Cardiac muscle cell (in vitro differentiated cells and primary cell): ENCODE measurements at regions not wholly inside any gene's neighbourhood (a gene's known extent, or its start where the extent isn't known, plus 50 kb on each side); places are given as distances from the start of the nearest gene placed in this dataset.

Experiments used
- DNase-seq, 2 donors: peaks; one replicate each; pipeline versions ENCODE4 v3.0.0 to v3.0.0-alpha.2; 2010 to 2017; ENCODE audit warnings: low read depth in 1 of 2, low spot score in 1 of 2
- H3K27ac ChIP-seq: fragments of 200-600 bp; sonication (generic); 2 replicates; pipeline ENCODE4 v1.5.1; 2016
- H3K27me3 ChIP-seq: fragments of 200-600 bp; sonication (generic); 2 replicates; pipeline ENCODE4 v1.6.0; 2016; ENCODE audit warnings: control low read depth
- H3K36me3 ChIP-seq: fragments of 200-600 bp; sonication (generic); 2 replicates; pipeline ENCODE4 v1.5.1; 2016; ENCODE audit warnings: control low read depth
- H3K4me1 ChIP-seq: fragments of 200-600 bp; sonication (generic); 2 replicates; pipeline ENCODE4 v1.8.1; 2017; ENCODE audit warnings: low read depth, mild to moderate bottlenecking, mixed run types
- H3K4me3 ChIP-seq: fragments of 200-600 bp; sonication (generic); 2 replicates; pipeline ENCODE4 v1.5.1; 2016; ENCODE audit warnings: mild to moderate bottlenecking
- H3K9me3 ChIP-seq: fragments of 200-600 bp; sonication (generic); 2 replicates; pipeline ENCODE4 v1.5.1; 2017; ENCODE audit warnings: low read depth, mild to moderate bottlenecking, control low read depth
- CTCF ChIP-seq: IDR thresholded peaks from 2 replicates; pipeline ENCODE4 v1.5.1; 2012; ENCODE audit warnings: low read depth, mild to moderate bottlenecking, low read length

- Histone ChIP-seq H3K27me3 (no peaks in the 10 kb centered on the region), H3K9me3 (no peaks in the 10 kb centered on the region), H3K27ac (no peak overlapping the region), H3K4me1 (no peaks in the 10 kb centered on the region), H3K4me3 (no peak overlapping the region), H3K36me3 (no peaks in the 10 kb centered on the region)
- DNase-seq: peak in 1 of 2 donors; percentile 2
- TF ChIP-seq CTCF: peak; percentile 19
These were observed 61.0 kb upstream of the SHISA2 start for GRCh38 chr13:26112843-26113242.

GRCh38 chr13:26111797-26112196 lies 60.0 kb upstream of the SHISA2 start:
- H3K4me1 ChIP-seq: no peaks in the 10 kb centered on the region
- TF ChIP-seq CTCF: no peak
- H3K27me3 ChIP-seq: no peaks in the 10 kb centered on the region
- no peaks in the 10 kb centered on the region for H3K9me3 ChIP-seq
- no peak overlapping the region for H3K27ac ChIP-seq
- H3K4me3 ChIP-seq: no peak overlapping the region
- DNase-seq: no peak
- no peaks in the 10 kb centered on the region for H3K36me3 ChIP-seq
